HG02588 (cell line): ENCODE measurements at regions not wholly inside any gene's neighbourhood (a gene's known extent, or its start where the extent isn't known, plus 50 kb on each side); places are given as distances from the start of the nearest gene placed in this dataset.
"Not testable (repeated sequence)": the region's sequence is repeated elsewhere in the genome, so short reads cannot be mapped to it uniquely, and the experiment has no call there.

Source experiments
- ATAC-seq: cut with Tn5 transposase; IDR thresholded peaks from one replicate; pipeline ENCODE4 v1.9.1; 2021; ENCODE audit warnings: mild to moderate bottlenecking, moderate library complexity; ENCODE audit not compliant: unreplicated experiment

DNA sequence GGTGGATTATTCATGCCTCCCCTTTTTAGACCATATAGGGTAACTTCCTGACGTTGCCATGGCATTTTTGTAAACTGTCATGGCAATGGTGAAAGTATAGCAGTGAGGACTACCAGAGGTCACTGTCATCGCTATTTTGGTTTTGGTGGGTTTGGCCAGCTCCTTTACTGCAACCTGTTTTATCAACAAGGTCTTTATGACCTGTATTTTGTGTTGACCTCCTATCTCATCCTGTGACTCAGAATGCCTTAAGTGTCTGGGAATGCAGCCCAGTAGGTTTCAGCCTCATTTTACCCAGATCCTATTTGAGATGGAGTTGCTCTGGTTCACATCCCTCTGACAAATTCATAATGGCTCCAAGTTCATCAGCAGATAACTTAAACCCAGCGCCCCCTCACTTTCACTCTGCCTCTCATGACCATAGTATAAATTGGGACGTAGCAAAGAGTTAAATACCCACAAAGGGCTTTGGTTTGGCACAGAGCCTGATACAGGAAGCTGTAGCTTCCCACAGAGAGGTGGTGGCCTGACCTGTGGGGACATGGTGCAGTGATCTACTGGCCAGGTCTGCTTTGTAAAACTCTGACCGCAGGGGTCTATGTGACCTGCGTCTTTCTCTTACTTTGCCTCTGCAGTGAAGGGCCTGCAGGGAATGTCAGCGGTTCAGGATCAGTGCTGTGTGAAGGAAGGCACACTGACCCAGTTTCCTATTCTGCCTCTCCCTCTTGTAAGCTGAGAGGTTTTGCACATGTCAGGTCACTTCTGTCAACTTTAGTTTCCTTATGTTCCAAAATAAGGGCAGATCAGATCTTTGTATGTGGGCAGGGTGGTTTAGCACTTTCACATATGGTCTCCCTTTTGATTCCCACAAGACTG lies 78.1 kb upstream of the ZNF644 start:
- ATAC-seq = no peak

DNA sequence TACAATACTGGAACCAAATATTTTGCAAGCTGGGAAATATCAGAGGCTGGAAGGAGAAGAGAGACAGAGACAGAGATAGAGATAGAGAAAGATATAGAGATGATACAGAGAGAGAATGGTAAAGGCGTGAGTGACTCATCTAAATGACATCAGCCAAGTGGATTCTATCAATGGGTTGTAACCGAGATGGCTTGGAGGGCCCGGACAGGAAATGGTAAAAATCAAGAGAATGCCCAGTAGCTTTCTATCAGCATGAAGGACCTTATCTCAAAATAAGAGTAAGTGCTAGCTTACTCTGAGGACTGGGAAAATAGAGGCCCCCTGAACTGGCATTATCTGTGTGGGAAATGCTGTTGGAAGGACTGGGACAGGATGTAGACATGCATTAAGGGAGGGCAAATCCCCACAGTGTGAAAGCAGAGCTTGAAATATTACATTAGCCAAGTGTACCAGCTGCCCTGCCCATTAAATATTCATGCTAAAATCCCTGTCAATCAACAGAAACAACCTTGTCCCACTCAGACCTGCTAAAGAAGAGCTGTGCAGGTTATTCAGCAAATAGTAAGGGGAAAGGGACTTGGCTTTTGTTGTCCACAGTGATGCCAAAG lies 76.6 kb upstream of the ZNF644 start:
- ATAC-seq = no peak

DNA sequence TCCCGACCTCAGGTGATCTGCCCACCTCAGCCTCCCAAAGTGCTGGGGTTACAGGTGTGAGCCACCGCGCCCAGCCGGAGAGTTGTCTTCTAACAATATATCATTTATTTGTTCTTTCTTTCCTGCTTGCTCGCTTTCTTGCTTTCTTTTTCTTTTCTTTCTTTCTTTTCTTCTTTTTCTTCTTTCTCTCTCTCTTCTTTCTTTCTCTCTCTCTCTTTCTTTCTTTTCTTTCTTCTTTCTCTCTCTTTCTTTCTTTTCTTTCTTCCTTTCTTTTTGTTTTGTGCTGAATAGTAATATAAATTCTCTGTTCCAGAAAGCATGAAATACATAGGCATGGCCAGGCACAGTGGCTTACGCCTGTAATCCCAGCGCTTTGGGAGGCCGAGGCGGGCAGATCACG lies 73.5 kb upstream of the ZNF644 start:
- ATAC-seq = not testable (repeated sequence)

DNA sequence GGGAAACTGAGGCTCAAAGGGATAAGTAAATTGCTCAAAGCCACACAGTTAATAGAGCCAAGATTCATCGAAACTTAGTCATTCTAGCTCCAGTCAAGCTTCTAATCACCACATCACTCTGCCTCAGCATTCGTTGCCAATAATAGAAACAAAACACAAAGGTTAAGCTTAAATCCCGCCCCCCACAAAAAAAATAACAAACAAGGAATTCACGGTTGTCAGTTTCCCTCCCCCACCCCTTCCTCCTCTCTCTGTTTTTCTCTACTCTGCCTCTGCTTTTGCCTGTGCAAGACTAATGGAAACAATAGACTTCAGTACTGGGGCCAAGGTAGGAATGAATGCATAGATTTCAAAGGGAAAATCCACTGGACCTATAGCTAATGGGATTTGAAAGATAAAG lies 70.7 kb upstream of the ZNF644 start:
- ATAC-seq = no peak

DNA sequence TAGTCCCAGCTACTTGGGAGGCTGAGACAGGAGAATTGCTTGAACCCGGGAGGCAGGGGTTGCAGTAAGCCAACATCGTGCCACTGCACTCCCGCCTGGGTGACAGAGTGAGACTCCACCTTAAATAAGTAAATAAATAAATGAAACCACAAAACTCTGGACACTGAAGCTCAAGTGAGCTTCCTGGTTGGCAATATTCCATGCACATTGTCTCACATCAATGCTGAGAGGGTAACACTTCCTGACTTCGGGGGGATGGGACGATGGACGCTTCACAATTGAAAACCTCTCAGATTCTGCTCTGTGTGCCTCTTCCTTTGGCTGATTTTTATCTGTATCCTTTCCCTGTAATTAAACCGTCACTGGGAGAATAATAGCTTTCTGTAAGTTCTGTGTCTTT lies 70.0 kb upstream of the ZNF644 start:
- ATAC-seq = no peak

DNA sequence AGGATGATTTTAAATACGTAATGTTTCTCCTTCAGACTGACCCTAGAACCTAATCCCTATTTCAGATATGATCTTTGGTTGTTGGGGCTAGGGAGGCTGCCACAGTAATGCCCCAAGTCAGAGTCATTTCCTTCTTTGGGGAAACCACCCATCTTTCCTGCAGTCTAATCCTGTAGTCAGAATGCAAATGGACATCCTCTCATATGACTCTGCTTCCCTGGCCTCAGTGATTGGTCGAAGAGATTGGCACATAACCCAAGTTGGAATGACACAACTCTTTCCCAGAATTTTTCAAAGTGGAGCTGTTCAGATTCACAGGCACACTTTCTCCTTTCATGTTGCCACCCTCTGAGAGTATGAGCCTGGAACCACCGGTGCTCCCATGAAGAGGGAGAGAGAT lies 58.8 kb upstream of the ZNF644 start:
- no peak for ATAC-seq

DNA sequence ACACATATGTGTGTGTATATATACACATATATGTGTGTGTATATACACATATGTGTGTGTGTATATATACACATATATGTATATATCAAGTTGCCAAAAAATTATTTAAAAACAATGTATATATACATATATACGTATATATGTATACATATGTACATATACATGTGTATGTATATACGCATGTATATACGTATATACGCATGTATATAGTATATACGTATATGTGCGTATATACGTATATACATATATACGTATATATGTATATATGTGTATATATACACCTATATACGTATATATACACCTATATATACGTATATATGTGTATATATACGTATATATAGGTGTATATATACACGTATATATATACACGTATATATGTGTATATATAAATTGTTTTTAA lies 57.0 kb upstream of the ZNF644 start:
- no peak for ATAC-seq

DNA sequence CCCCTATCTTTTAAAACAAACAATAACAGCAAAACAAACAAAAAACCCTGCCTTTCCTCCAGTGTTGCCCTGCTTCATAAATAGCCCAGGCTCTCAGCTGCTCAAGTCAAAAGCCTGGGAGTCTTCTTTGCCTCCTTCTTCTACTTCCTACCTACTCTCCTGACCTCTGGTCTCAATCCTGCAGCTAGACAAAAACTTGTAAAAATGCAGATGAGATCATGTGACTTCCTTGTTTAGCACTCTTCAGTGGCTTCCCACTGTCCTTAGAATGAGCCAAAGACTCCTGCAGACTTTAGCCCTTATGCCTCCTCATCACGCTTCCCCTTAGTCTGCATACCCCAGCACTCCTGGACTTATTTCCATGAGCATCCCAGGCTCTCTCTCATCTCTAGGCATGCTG lies 55.0 kb upstream of the ZNF644 start:
- no peak for ATAC-seq

DNA sequence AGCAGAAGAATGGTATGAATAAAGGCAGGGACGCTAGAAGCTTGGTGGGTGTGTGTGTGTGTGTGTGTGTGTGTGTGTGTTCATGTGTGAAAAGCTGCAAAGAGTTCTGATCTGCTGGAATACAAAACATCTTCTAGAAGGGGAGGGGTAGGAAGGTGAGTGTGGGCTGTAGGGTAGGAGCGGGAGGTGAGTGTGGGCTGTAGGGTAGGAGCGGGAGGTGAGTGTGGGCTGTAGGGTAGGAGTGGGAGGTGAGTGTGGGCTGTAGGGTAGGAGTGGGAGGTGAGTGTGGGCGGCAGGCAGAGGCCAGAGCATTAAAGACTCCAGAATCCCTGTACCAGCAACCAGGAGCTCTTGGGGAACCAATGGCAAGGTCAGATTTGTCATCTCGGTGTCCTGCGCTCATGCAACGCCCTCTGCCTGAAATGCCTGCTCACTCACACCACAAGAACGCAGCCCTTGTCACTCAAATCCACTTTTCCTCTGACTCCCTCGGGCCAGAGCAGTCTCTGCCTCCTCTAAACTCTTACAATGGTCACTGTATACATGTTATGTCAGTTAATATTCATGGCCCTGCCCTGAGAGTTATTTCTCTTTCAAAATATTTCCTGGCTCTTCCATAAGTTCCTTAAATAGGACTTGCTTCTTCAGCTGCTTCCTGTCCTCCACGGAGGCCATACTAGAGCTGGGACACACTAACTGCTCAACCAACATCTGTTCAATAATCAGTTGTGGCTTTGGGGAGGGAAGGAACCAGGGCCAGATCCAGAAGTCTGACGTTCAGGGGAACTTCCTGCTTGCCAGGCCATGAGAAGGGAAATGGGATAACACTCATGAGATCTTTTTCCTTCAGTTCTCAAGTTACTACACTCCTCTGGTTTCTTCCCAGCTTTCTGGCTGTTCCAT lies 53.6 kb upstream of the ZNF644 start:
- no peak for ATAC-seq

DNA sequence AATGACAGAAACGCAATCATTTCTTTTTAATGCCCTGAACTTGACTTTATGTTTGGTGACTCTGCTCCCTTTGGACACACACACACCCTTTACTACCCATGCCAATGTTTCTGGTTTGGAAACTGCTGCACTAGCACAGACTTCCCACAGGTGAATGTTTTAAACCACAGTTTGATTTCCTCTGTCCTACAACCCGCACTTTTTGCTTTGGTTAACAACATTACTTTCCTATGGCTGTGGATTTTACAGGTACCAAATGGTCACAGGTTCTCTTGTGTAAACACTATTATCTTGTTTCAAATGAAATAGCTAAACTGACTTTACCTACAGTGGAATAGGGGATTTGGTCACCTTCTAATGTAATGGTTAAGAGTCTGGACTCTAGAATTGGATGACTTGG lies 51.5 kb upstream of the ZNF644 start:
- ATAC-seq = no peak

DNA sequence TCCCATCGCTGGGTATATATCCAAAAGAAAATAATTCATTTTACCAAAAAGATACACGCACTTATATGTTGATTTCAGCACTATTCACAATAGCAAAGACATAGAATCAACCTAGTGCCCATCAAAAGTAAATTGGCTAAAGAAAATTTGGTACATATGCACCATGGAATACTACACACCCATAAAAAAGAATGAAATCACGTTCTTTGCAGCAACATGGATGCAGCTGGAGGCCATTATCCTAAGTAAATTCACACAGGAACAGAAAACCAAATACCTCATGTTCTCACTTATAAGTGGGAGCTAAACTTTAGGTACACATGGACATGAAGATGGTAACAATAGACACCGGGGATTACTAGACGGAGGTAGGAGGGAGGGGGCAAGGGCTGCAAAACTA lies 50.0 kb upstream of the ZNF644 start:
- no peak for ATAC-seq
